ENCODE measurements at regions not wholly inside any gene's neighbourhood (a gene's known extent, or its start where the extent isn't known, plus 50 kb on each side); places are given as distances from the start of the nearest gene placed in this dataset.
"Not testable (repeated sequence)": the region's sequence is repeated elsewhere in the genome, so short reads cannot be mapped to it uniquely, and the experiment has no call there.

GRCh38 chr1:232335741-232336293 is 294.1 kb downstream of the SIPA1L2 start:
- DNase-seq: no peak

GRCh38 chr1:232335261-232335660 is 294.7 kb downstream of the SIPA1L2 start:
- DNase-seq: no peak

- no peak for DNase-seq
Observed at GRCh38 chr1:232334811-232335210, 295.1 kb downstream of the SIPA1L2 start.

GRCh38 chr1:232334246-232334645 is 295.7 kb downstream of the SIPA1L2 start:
- no peak for DNase-seq

GRCh38 chr1:232333419-232333767 is 296.5 kb downstream of the SIPA1L2 start:
- no peak for DNase-seq

GRCh38 chr1:232332710-232333418 is 297.1 kb downstream of the SIPA1L2 start:
- not testable (repeated sequence) for DNase-seq

- DNase-seq: no peak
Observed at GRCh38 chr1:232329103-232329813, 300.7 kb downstream of the SIPA1L2 start.

GRCh38 chr1:232328486-232329102 is 301.3 kb downstream of the SIPA1L2 start:
- DNase-seq: no peak

GRCh38 chr1:232327899-232328298 is 302.0 kb downstream of the SIPA1L2 start:
- DNase-seq: no peak

GRCh38 chr1:232327269-232327668 is 302.7 kb downstream of the SIPA1L2 start:
- DNase-seq: no peak

- no peak for DNase-seq
Observed at GRCh38 chr1:232322162-232322734, 307.7 kb downstream of the SIPA1L2 start.

GRCh38 chr1:232319518-232320210 is 310.3 kb downstream of the SIPA1L2 start:
- no peak for DNase-seq

- no peak for DNase-seq
Observed at GRCh38 chr1:232319072-232319471, 310.9 kb downstream of the SIPA1L2 start.

GRCh38 chr1:232318143-232318542 is 311.8 kb downstream of the SIPA1L2 start:
- no peak for DNase-seq

- no peak for DNase-seq
Observed at GRCh38 chr1:232317350-232317749, 312.6 kb downstream of the SIPA1L2 start.

GRCh38 chr1:232316864-232317263 is 313.1 kb downstream of the SIPA1L2 start:
- no peak for DNase-seq

GRCh38 chr1:232313876-232314275 is 316.1 kb downstream of the SIPA1L2 start:
- DNase-seq: not testable (repeated sequence)

GRCh38 chr1:232310541-232310940 is 319.4 kb downstream of the SIPA1L2 start:
- DNase-seq: no peak

- no peak for DNase-seq
Observed at GRCh38 chr1:232308616-232309015, 321.3 kb downstream of the SIPA1L2 start.

GRCh38 chr1:232307296-232308017 is 322.5 kb downstream of the SIPA1L2 start:
- no peak for DNase-seq

- DNase-seq: no peak
Observed at GRCh38 chr1:232306269-232306961, 323.5 kb downstream of the SIPA1L2 start.

Measured in NCI-H2081 treated with DMSO at 0.1 percent for 48 hours (cell line).